Fibroblast of the conjunctiva (primary cell): ENCODE measurements at regions not wholly inside any gene's neighbourhood (a gene's known extent, or its start where the extent isn't known, plus 50 kb on each side); places are given as distances from the start of the nearest gene placed in this dataset.

Source experiments
- DNase-seq: peaks from one replicate; pipeline ENCODE4 v3.0.0-alpha.2; 2010; ENCODE audit warnings: low read depth

GRCh38 chr12:20196767-20197166 lies 171.6 kb upstream of the PDE3A start:
- DNase-seq, result no peak

GRCh38 chr12:20197411-20197810 lies 170.9 kb upstream of the PDE3A start:
- DNase-seq, result no peak

DNA sequence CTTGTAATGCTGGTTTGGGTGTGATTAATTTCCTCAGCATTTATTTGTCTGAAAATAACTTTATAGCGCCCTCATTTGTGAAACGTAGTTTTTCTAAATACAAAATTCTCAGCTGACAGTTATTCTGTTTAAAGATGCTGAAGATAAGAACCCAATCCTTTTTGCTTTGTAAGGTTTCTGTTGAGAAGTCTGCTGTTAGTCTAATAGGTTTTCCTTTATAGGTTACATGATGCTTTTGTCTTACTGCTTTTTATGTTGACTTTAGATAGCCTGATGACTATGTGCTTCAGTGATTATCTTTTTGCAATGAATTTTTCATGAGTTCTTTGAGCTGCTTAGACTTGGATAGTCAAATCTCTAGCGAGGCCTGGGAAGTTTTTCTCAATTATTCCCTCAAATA lies 168.6 kb upstream of the PDE3A start:
- no peak for DNase-seq

- no peak for DNase-seq
Measured at GRCh38 chr12:20201733-20202132, 166.6 kb upstream of the PDE3A start.

- no peak for DNase-seq
Measured at GRCh38 chr12:20205854-20206253, 162.5 kb upstream of the PDE3A start.

DNA sequence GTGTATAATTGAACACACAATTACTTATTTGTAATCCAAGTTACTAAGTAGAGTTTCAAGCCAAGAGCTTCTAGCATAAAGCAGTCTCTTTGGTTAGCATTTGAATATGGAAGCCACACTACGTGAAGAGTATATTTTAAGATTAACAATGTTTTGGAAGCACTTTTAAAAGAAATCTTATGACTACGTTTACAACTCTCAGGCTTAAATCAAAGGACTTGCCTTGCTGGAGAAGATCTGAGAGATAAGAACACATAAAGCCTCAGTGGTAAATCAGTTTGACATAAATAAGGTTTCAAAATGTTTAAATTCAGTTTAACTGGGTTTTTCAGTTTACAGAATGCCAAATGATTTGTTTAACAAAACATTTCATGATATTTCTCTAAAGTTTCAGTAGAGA lies 161.9 kb upstream of the PDE3A start:
- DNase-seq, result no peak

DNA sequence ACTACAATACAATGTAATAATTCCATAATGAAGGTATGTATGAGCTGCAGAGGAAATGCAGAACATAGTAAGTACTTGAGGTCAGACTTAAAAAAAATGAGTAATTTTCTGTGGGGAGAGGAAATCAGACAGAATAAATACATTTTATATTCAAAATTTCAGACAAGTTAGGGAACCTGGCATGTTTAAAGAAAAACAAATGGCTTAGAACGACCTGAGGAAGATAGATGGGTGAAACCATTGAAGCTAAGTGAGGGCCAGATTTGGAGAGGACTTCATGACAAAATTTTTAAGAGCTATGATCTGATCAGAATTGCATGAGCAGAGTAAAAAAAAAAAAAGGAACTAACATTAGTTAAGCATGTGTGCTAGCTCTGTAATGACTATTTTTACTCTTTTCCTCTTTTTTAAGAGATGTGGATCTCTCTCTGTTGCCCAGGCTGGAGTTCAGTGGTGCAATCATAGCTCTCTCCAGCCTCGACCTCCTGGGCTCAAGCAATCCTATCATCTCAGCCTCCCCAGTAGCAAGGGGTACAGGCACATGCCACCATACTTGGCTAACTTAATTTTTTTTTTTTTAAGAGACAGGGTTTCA lies 157.6 kb upstream of the PDE3A start:
- DNase-seq, result no peak

GRCh38 chr12:20211541-20211940 lies 156.8 kb upstream of the PDE3A start:
- DNase-seq, result no peak

DNA sequence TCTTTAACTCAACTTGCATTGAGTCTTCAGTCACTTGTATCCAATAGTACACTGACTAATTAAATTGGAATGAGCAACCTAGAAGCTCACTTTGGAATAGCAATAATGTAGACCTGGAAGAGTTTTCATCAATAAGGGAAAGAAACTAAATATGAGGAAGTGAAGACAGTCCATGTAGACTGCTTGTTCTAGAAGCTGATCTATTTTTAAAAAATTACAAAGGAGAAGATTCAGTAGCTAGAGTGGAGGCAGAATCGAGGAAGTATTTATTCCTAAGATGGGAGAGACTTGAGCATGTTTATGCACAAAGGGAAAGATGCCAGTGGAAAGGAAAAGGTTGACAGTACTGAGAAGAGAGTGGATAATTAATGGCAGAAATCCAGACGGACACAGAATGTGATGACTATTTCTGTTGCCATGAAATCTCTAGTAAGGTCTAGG lies 156.3 kb upstream of the PDE3A start:
- no peak for DNase-seq

GRCh38 chr12:20212658-20213555 lies 155.4 kb upstream of the PDE3A start:
- DNase-seq, result peak; percentile 98

GRCh38 chr12:20213723-20214625 lies 154.4 kb upstream of the PDE3A start:
- DNase-seq, result peak; percentile 21

- peak; percentile 38 for DNase-seq
Measured at GRCh38 chr12:20220339-20220738, 148.0 kb upstream of the PDE3A start.

- no peak for DNase-seq
Measured at GRCh38 chr12:20232931-20233675, 135.2 kb upstream of the PDE3A start.

DNA sequence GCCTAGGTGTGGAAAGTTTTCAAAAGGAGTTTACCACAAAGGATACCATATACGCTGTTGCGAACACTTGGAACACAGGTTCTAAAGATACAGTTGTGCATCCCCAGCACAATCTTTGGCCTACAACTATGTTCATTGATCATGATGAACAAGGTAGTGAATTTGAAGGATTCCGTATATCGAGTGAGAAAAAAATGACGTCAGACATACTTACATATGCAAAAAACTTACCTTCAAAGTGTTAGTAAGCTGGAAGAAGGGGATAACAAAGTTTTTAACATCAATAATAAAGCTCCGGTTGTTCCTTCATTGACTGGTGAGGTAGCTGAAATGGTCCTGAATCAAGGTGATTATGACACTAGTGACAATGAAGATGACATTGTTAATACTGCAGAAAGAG lies 133.9 kb upstream of the PDE3A start:
- no peak for DNase-seq

DNA sequence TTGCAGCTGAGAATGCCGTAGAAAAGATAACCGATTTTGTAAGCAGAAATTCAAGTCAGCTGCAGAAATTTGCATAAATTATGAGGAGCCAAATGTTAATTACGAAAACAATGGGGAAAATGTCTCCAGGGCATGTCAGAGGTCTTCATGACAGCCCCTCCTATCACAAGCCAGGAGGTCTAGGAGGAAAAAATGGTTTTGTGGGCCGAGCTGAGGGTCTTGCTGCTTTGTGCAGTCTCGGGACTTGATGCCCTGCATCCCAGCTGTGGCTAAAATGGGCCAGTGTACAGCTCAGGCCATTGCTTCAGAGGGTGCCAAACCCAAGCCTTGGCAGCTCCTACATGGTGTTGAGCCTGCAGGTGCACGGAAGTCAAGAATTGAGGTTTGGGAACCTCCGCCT lies 131.2 kb upstream of the PDE3A start:
- DNase-seq, result no peak

GRCh38 chr12:20245491-20245890 lies 122.8 kb upstream of the PDE3A start:
- no peak for DNase-seq

DNA sequence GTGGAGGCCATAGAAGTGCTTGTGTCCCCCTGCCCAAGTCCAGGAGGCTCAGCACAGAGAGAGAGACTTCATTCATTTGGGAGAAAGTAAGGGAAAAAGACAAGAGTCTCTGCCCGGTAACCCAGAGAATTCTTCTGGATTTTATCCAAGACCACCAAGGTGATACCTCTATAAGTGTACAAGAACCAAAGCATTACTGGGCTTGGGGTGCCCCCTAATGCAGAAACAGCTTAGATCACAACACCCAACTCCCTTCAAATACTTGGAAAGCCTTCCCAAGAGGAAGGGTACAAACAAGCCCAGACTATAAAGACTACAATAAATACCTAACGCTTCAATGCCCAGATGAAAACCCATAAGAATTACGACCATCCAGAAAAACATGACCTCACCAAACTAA lies 119.7 kb upstream of the PDE3A start:
- no peak for DNase-seq

DNA sequence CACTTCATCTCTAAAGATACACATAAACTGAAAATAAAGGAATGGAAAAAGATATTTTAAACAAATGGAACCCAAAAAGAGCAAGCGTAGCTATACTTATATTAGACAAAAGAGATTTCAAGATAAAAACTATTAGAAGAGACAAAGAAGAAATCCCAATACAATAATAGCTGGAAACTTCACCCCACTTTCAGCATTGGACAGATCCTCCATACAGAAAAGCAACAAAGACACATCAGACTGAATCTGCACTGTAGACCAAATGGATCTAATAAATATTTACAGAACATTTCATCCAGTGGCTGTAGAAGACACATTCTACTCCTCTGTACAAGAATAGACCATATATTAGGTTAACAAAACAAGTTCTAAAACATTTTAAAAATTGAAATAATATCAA lies 117.6 kb upstream of the PDE3A start:
- no peak for DNase-seq

DNA sequence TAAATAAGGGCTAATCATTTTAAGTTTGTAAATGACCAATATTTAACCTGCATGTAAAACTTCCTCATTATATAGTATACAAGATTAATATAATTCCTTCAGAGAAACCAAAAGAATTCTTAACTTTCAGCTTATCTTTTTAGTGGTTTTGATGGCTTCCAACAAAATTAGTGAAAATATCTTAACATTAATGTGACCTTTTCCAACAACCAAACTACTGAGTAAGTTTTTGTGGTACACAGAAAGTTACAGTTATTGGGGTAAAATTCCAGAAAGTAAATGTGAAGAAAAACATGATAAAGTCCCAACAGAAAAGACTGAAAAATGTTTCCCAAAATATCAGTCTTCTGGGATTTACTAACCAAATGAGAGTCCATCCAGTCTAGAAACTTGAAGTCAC lies 111.0 kb upstream of the PDE3A start:
- DNase-seq, result no peak

DNA sequence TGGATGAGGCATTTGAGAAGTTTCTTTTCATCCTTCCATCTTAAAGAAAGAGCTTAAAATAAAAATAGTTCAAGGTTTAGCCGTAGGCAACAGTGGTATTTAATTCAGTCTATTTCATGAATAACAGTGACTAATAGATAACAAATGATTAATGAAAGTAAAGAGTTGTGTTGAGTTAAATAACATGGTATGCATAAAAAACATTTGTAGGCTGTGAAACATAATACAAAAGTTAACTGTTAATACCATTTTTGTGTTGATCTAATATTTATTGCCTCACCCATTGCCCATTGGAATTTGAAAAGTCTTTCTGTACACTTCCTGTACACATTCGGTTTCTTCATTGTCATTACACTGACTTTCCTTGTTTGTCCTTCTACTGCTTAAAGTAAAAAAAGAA lies 108.6 kb upstream of the PDE3A start:
- no peak for DNase-seq

- DNase-seq, result no peak
Measured at GRCh38 chr12:20260851-20261250, 107.5 kb upstream of the PDE3A start.

- DNase-seq, result no peak
Measured at GRCh38 chr12:20262119-20262518, 106.2 kb upstream of the PDE3A start.
